Lower lobe of right lung (tissue), 2 donors: ENCODE measurements at regions not wholly inside any gene's neighbourhood (a gene's known extent, or its start where the extent isn't known, plus 50 kb on each side); places are given as distances from the start of the nearest gene placed in this dataset.
"Not testable (repeated sequence)": the region's sequence is repeated elsewhere in the genome, so short reads cannot be mapped to it uniquely, and the experiment has no call there.

Experiments used
- ATAC-seq, 2 donors: fragments of 200-7000 bp; cut with Tn5 transposase; one replicate each; pipeline ENCODE4 v1.9.1; 2020 to 2022; ENCODE audit warnings: mild to moderate bottlenecking in 2 of 2, moderate library complexity in 2 of 2
- DNase-seq: peaks from one replicate; pipeline ENCODE4 v3.0.0-alpha.2; 2020
- H3K27ac ChIP-seq: fragments of 200-600 bp; one replicate; pipeline ENCODE4 v1.8.0; 2022
- H3K27me3 ChIP-seq: fragments of 200-600 bp; one replicate; pipeline ENCODE4 v1.8.0; 2022; ENCODE audit warnings: low read depth
- H3K36me3 ChIP-seq: fragments of 200-600 bp; one replicate; pipeline ENCODE4 v1.8.0; 2022; ENCODE audit warnings: mild to moderate bottlenecking
- H3K4me1 ChIP-seq: fragments of 200-600 bp; one replicate; pipeline ENCODE4 v1.8.0; 2022
- H3K4me3 ChIP-seq: fragments of 200-600 bp; one replicate; pipeline ENCODE4 v1.8.0; 2022; ENCODE audit warnings: mild to moderate bottlenecking
- H3K9me3 ChIP-seq: fragments of 200-600 bp; one replicate; pipeline ENCODE4 v1.8.0; 2022
- CTCF ChIP-seq: fragments of 200-600 bp; IDR thresholded peaks from one replicate; pipeline ENCODE4 v1.8.0; 2022; ENCODE audit warnings: antibody characterized with exemption, mild to moderate bottlenecking
- intact Hi-C: fragments of 100-400 bp; cut with DNase I; formaldehyde crosslinking; loops from one replicate; pipeline ENCODE4 v1.11.0; 2022
- donor health status: DM: no; HTN: yes; CAD: no; lungs with severe emphysema.

DNA sequence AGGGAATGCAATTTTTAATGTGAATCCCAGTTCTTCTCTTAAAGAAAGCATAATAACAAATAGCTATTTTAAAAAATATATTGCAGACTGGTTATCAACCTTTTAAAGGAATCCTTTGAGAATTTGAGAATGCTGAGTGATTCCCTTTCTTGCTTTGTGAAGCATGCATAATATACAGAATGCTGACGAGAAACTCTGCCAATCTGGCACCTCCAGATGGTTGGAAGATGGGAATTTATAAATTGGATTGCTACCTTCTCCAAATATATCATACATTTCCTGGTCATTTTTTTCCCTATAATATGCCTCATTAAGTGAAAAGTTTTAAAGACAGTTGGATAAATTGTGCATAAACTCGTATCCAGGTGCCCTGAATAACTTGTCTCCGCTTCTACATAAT is 333.9 kb upstream of the ARPP21 start:
- ATAC-seq: no peak
- DNase-seq: no peak
- H3K27me3 ChIP-seq: no peaks in the 10 kb centered on the region
- no peak for TF ChIP-seq CTCF
- intact Hi-C loops: no loop called here
- H3K4me1 ChIP-seq: no peaks in the 10 kb centered on the region
- H3K27ac ChIP-seq: no peak overlapping the region
- no peaks in the 10 kb centered on the region for H3K36me3 ChIP-seq
- H3K4me3 ChIP-seq: no peak overlapping the region
- no peaks in the 10 kb centered on the region for H3K9me3 ChIP-seq

GRCh38 chr3:35307296-35307695 is 332.0 kb upstream of the ARPP21 start:
- DNase-seq: no peak
- H3K4me1 ChIP-seq: no peaks in the 10 kb centered on the region
- no peaks in the 10 kb centered on the region for H3K9me3 ChIP-seq
- H3K4me3 ChIP-seq: no peak overlapping the region
- ATAC-seq: no peak
- no peak overlapping the region for H3K27ac ChIP-seq
- TF ChIP-seq CTCF: no peak
- no peaks in the 10 kb centered on the region for H3K27me3 ChIP-seq
- intact Hi-C loops: no loop called here
- H3K36me3 ChIP-seq: no peaks in the 10 kb centered on the region

DNA sequence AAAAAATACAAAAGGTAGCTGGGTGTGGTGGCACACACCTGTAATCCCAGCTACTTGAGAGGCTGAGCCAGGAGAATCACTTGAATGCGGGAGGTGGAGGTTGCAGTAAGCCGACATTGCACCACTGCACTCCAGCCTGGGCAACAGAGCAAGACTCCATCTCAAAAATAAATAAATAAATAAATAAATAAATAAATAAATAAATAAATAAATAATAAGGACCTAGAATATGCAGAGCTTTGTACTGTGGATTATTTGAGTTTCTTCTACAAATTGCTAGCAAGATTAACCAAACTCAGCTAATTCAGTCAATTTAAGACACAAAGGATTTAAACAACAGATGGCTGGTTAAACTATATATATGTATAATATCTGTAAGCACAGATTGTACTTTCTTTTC is 322.5 kb upstream of the ARPP21 start:
- intact Hi-C loops, H3K27ac ChIP-seq, H3K36me3 ChIP-seq, H3K9me3 ChIP-seq, H3K4me3 ChIP-seq, DNase-seq, H3K4me1 ChIP-seq, ATAC-seq, H3K27me3 ChIP-seq: not testable (repeated sequence)

DNA sequence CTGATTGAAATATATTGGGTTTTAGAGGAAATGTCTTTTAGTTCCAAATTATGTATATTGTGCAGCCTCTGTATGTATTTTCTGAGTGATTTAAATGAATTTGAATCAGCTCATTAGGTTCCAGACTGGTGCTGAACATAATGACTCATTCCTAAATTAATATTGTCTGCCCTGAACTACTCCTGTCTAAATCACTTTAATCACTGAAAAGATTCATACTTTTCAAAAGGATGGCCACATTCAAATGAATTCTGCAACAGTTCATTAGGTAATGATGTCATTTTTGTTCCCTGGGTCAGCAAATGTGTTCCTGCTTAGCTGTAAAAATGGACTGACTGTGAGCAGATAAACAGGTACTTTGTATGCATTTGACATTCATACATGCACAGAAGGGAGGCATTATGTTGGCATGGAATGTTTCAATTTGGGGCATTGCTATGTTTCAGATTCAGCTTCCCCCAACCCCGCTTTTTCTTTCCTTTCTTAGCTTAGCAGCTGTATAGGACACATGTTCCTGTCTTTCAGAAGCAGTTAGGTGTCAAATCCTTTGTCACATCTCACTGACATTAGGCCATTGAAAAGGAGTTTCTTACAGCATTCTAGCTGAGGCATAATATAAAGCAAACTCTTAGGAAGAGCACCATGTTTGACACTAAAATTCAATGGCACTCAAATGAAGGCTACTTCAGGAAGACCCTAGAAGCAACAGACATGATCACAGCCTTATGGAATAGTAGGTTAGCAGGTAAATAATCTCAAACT is 318.5 kb upstream of the ARPP21 start:
- H3K4me1 ChIP-seq: no peaks in the 10 kb centered on the region
- no peaks in the 10 kb centered on the region for H3K36me3 ChIP-seq
- intact Hi-C loops: no loop called here
- no peaks in the 10 kb centered on the region for H3K9me3 ChIP-seq
- ATAC-seq: no peak
- H3K27me3 ChIP-seq: no peaks in the 10 kb centered on the region
- no peak overlapping the region for H3K4me3 ChIP-seq
- DNase-seq: no peak
- no peak for TF ChIP-seq CTCF
- no peak overlapping the region for H3K27ac ChIP-seq

DNA sequence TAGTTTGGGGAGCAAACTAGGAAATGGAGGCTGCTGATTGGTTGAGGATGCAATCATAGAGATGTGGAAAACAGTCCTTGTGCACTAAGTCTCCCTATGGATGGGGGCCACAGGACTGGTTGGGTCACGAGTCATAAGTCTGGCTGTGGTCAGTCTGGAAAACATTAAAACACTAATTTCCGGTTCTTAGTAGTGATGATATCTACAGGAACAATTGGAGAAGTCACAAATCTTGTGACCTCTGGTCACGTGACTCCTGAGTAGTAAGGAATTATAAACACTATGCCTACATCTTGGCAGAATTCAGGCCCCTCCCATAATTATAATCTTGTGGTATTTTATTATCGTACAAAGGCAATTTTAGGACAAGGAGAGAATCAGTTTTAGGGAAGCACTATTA is 317.3 kb upstream of the ARPP21 start:
- Histone ChIP-seq H3K27me3 (no peaks in the 10 kb centered on the region), H3K36me3 (no peaks in the 10 kb centered on the region), H3K4me3 (no peak overlapping the region), H3K27ac (no peak overlapping the region), H3K4me1 (no peaks in the 10 kb centered on the region), H3K9me3 (no peaks in the 10 kb centered on the region)
- ATAC-seq (no peak), DNase-seq (no peak)
- intact Hi-C loops: no loop called here
- no peak for TF ChIP-seq CTCF

GRCh38 chr3:35335703-35336102 is 303.6 kb upstream of the ARPP21 start:
- no peak for ATAC-seq
- intact Hi-C loops: no loop called here
- TF ChIP-seq CTCF: no peak

More at GRCh38 chr3:35335703-35336102, 303.6 kb upstream of the ARPP21 start:
- no peaks in the 10 kb centered on the region for H3K4me1 ChIP-seq
- no peak for DNase-seq
- no peak overlapping the region for H3K27ac ChIP-seq
- H3K9me3 ChIP-seq: no peaks in the 10 kb centered on the region
- no peaks in the 10 kb centered on the region for H3K27me3 ChIP-seq
- H3K36me3 ChIP-seq: no peaks in the 10 kb centered on the region
- H3K4me3 ChIP-seq: no peak overlapping the region
